GM23338 (cell line): ENCODE measurements at regions not wholly inside any gene's neighbourhood (a gene's known extent, or its start where the extent isn't known, plus 50 kb on each side); places are given as distances from the start of the nearest gene placed in this dataset.

Source experiments
- ATAC-seq: fragments of 200-7000 bp; cut with Tn5 transposase; 3 replicates; pipeline ENCODE4 v1.9.1; 2020
- DNase-seq: peaks from one replicate; pipeline ENCODE4 v3.0.0-alpha.2; 2015; ENCODE audit warnings: low spot score
- H2AFZ ChIP-seq: fragments of 200-600 bp; sonication (generic); 2 replicates; pipeline ENCODE4 v1.8.0; 2016; ENCODE audit warnings: antibody characterized with exemption, mild to moderate bottlenecking, moderate library complexity
- H3F3A ChIP-seq: fragments of 200-600 bp; sonication (generic); replicated peaks from 2 replicates; pipeline ENCODE4 v1.8.0; 2017; ENCODE audit warnings: antibody characterized with exemption, mixed run types, low read depth
- H3K27ac ChIP-seq: fragments of 200-600 bp; sonication (generic); 2 replicates; pipeline ENCODE4 v1.6.1; 2016; ENCODE audit warnings: low read depth
- H3K27me3 ChIP-seq: fragments of 200-600 bp; sonication (generic); 2 replicates; pipeline ENCODE4 v1.8.0; 2016; ENCODE audit warnings: mild to moderate bottlenecking, mixed run types, moderate library complexity; ENCODE audit not compliant: insufficient read depth
- H3K36me3 ChIP-seq: fragments of 200-600 bp; sonication (generic); 2 replicates; pipeline ENCODE4 v1.8.0; 2016; ENCODE audit warnings: mild to moderate bottlenecking; ENCODE audit not compliant: insufficient read depth
- H3K4me1 ChIP-seq: fragments of 200-600 bp; sonication (generic); 2 replicates; pipeline ENCODE4 v1.8.0; 2016; ENCODE audit warnings: mild to moderate bottlenecking, moderate library complexity; ENCODE audit not compliant: insufficient read depth
- H3K4me2 ChIP-seq: fragments of 200-600 bp; sonication (generic); 2 replicates; pipeline ENCODE4 v1.7.1; 2017; ENCODE audit warnings: mixed run types
- H3K4me3 ChIP-seq: fragments of 200-600 bp; sonication (generic); 2 replicates; pipeline ENCODE4 v1.6.1; 2016; ENCODE audit warnings: mixed run types
- H3K79me2 ChIP-seq: fragments of 200-600 bp; sonication (generic); replicated peaks from 2 replicates; pipeline ENCODE4 v1.8.0; 2017; ENCODE audit warnings: mild to moderate bottlenecking; ENCODE audit not compliant: insufficient read depth
- H3K9me2 ChIP-seq: fragments of 200-600 bp; sonication (generic); 2 replicates; pipeline ENCODE4 v1.8.0; 2017; ENCODE audit not compliant: insufficient read depth
- H4K20me1 ChIP-seq: fragments of 200-600 bp; sonication (generic); replicated peaks from 2 replicates; pipeline ENCODE4 v1.8.0; 2017; ENCODE audit warnings: mild to moderate bottlenecking; ENCODE audit not compliant: insufficient read depth
- H3K27ac Mint-ChIP-seq: 2 replicates; pipeline ENCODE4 v1.8.0; 2020; ENCODE audit warnings: inconsistent platforms, mild to moderate bottlenecking, moderate library complexity, mixed read lengths
- H3K27me3 Mint-ChIP-seq: 3 replicates; pipeline ENCODE4 v1.8.0; 2022; ENCODE audit warnings: low read depth, mild to moderate bottlenecking, moderate library complexity, mixed read lengths, inconsistent platforms; ENCODE audit not compliant: insufficient read depth, poor library complexity
- H3K36me3 Mint-ChIP-seq: 3 replicates; pipeline ENCODE4 v1.8.0; 2021; ENCODE audit warnings: low read depth, mild to moderate bottlenecking, inconsistent platforms, moderate library complexity, mixed read lengths
- H3K4me1 Mint-ChIP-seq: 3 replicates; pipeline ENCODE4 v1.8.0; 2020; ENCODE audit warnings: mild to moderate bottlenecking, inconsistent platforms, mixed read lengths
- H3K4me3 Mint-ChIP-seq: 3 replicates; pipeline ENCODE4 v1.8.0; 2021; ENCODE audit warnings: moderate library complexity, mild to moderate bottlenecking, inconsistent platforms, mixed read lengths
- H3K9me3 Mint-ChIP-seq: 3 replicates; pipeline ENCODE4 v1.8.0; 2020; ENCODE audit warnings: moderate library complexity, mild to moderate bottlenecking, inconsistent platforms, mixed read lengths
- CREB1 ChIP-seq: fragments of 250-450 bp; sonication (Bioruptor Pico); IDR thresholded peaks from 2 replicates; pipeline ENCODE4 v1.5.0; 2020; ENCODE audit warnings: low read depth, mild to moderate bottlenecking, moderate library complexity
- EZH2 ChIP-seq: fragments of 200-600 bp; sonication (generic); IDR thresholded peaks from one replicate; pipeline ENCODE4 v1.8.0; 2017; ENCODE audit warnings: antibody characterized with exemption, mild to moderate bottlenecking, low read depth; ENCODE audit not compliant: unreplicated experiment
- EZH2phosphoT487 ChIP-seq: fragments of 200-600 bp; sonication (generic); IDR thresholded peaks from one replicate; pipeline ENCODE4 v1.8.1; 2018; ENCODE audit warnings: antibody characterized with exemption; ENCODE audit not compliant: unreplicated experiment
- JUNB ChIP-seq: IDR thresholded peaks from one replicate; pipeline ENCODE4 v1.6.1; 2016; ENCODE audit warnings: antibody characterized with exemption; ENCODE audit not compliant: unreplicated experiment
- NANOG ChIP-seq: IDR thresholded peaks from 2 replicates; pipeline ENCODE4 v1.6.1; 2016; ENCODE audit warnings: antibody characterized with exemption, borderline replicate concordance
- STAT1 ChIP-seq: IDR thresholded peaks from one replicate; pipeline ENCODE4 v1.6.1; 2016; ENCODE audit warnings: antibody characterized with exemption; ENCODE audit not compliant: unreplicated experiment
- ZNF114 ChIP-seq: fragments of 250-450 bp; sonication (Bioruptor Pico); IDR thresholded peaks from 2 replicates; pipeline ENCODE4 v1.5.0; 2020; ENCODE audit warnings: mild to moderate bottlenecking, moderate library complexity
- ZNF331 ChIP-seq: fragments of 250-450 bp; sonication (Bioruptor Pico); IDR thresholded peaks from 2 replicates; pipeline ENCODE4 v1.5.0; 2020; ENCODE audit warnings: low read depth, mild to moderate bottlenecking, moderate library complexity
- TF ChIP-seq, protein P1 (sequence below), 2 experiments: fragments of 200-600 bp in 1 of 2; sonication (generic) in 1 of 2; conservative IDR thresholded peaks; 2 replicates each; pipeline versions ENCODE4 v1.5.1 to v1.6.1; 2016 to 2017; ENCODE audit warnings: antibody characterized with exemption in 2 of 2, low read depth in 2 of 2, mild to moderate bottlenecking in 2 of 2, moderate library complexity in 1 of 2
- TF ChIP-seq, protein P2 (sequence below): fragments of 250-450 bp; sonication (Bioruptor Pico); IDR thresholded peaks from 2 replicates; pipeline ENCODE4 v1.5.0; 2020; ENCODE audit warnings: mild to moderate bottlenecking, moderate library complexity
- TF ChIP-seq, protein P3 (sequence below): IDR thresholded peaks from 2 replicates; pipeline ENCODE4 v1.6.1; 2016; ENCODE audit warnings: antibody characterized with exemption

DNA sequence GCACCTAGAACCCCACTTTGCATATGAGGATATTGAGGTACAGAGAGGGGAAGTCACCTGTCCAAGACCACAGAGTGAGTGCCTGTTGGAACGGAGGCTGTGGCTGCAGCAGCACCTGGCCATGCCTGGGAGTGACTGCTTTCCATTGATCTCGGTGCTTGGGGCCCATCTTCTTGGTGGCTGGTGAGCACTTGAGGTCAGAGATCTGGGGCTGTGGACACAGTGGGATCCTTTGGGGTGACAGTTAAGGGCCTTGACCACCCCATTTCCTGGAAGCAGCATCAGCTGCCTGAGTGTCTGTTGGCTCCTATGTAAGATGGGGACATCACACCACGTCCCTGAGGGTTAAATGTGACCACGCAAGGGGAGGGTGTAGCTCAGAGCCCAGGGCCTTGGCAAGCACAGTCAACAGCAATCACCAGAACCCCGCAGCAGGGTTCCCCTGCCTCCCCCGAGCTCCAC is 111.7 kb downstream of the IRF8 start:
- H3K36me3 ChIP-seq: no peaks in the 10 kb centered on the region
- H4K20me1 ChIP-seq: no peaks in the 10 kb centered on the region
- H3K27ac Mint-ChIP-seq: no peak overlapping the region
- H3K4me1 ChIP-seq: no peaks in the 10 kb centered on the region
- H3K4me2 ChIP-seq: no peak overlapping the region
- no peaks in the 10 kb centered on the region for H3F3A ChIP-seq
- H3K27ac ChIP-seq: no peak overlapping the region
- peaks cover 8% of the 10 kb centered on the region for H3K9me3 Mint-ChIP-seq
- no peak overlapping the region for H3K4me3 Mint-ChIP-seq
- 0 out of 2 replicates have a peak, but pooled peaks cover 4% of the 10 kb centered on the region for H3K9me2 ChIP-seq
- ATAC-seq (no peak), DNase-seq (no peak)
- peaks cover 4% of the 10 kb centered on the region; the same call in 1 of the 3 replicates for H3K36me3 Mint-ChIP-seq
- no peaks in the 10 kb centered on the region for H3K79me2 ChIP-seq
- H3K27me3 Mint-ChIP-seq: no peaks in the 10 kb centered on the region
- no peak overlapping the region for H2AFZ ChIP-seq
- no peaks in the 10 kb centered on the region for H3K4me1 Mint-ChIP-seq
- H3K4me3 ChIP-seq: no peak overlapping the region
- TF ChIP-seq, protein P1, sequence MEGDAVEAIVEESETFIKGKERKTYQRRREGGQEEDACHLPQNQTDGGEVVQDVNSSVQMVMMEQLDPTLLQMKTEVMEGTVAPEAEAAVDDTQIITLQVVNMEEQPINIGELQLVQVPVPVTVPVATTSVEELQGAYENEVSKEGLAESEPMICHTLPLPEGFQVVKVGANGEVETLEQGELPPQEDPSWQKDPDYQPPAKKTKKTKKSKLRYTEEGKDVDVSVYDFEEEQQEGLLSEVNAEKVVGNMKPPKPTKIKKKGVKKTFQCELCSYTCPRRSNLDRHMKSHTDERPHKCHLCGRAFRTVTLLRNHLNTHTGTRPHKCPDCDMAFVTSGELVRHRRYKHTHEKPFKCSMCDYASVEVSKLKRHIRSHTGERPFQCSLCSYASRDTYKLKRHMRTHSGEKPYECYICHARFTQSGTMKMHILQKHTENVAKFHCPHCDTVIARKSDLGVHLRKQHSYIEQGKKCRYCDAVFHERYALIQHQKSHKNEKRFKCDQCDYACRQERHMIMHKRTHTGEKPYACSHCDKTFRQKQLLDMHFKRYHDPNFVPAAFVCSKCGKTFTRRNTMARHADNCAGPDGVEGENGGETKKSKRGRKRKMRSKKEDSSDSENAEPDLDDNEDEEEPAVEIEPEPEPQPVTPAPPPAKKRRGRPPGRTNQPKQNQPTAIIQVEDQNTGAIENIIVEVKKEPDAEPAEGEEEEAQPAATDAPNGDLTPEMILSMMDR (conservative IDR thresholded peaks at IDR 0.05; ENCODE audit: low read depth in 2 of 2): no peak
- no peak for TF ChIP-seq EZH2phosphoT487
- TF ChIP-seq, protein P2, sequence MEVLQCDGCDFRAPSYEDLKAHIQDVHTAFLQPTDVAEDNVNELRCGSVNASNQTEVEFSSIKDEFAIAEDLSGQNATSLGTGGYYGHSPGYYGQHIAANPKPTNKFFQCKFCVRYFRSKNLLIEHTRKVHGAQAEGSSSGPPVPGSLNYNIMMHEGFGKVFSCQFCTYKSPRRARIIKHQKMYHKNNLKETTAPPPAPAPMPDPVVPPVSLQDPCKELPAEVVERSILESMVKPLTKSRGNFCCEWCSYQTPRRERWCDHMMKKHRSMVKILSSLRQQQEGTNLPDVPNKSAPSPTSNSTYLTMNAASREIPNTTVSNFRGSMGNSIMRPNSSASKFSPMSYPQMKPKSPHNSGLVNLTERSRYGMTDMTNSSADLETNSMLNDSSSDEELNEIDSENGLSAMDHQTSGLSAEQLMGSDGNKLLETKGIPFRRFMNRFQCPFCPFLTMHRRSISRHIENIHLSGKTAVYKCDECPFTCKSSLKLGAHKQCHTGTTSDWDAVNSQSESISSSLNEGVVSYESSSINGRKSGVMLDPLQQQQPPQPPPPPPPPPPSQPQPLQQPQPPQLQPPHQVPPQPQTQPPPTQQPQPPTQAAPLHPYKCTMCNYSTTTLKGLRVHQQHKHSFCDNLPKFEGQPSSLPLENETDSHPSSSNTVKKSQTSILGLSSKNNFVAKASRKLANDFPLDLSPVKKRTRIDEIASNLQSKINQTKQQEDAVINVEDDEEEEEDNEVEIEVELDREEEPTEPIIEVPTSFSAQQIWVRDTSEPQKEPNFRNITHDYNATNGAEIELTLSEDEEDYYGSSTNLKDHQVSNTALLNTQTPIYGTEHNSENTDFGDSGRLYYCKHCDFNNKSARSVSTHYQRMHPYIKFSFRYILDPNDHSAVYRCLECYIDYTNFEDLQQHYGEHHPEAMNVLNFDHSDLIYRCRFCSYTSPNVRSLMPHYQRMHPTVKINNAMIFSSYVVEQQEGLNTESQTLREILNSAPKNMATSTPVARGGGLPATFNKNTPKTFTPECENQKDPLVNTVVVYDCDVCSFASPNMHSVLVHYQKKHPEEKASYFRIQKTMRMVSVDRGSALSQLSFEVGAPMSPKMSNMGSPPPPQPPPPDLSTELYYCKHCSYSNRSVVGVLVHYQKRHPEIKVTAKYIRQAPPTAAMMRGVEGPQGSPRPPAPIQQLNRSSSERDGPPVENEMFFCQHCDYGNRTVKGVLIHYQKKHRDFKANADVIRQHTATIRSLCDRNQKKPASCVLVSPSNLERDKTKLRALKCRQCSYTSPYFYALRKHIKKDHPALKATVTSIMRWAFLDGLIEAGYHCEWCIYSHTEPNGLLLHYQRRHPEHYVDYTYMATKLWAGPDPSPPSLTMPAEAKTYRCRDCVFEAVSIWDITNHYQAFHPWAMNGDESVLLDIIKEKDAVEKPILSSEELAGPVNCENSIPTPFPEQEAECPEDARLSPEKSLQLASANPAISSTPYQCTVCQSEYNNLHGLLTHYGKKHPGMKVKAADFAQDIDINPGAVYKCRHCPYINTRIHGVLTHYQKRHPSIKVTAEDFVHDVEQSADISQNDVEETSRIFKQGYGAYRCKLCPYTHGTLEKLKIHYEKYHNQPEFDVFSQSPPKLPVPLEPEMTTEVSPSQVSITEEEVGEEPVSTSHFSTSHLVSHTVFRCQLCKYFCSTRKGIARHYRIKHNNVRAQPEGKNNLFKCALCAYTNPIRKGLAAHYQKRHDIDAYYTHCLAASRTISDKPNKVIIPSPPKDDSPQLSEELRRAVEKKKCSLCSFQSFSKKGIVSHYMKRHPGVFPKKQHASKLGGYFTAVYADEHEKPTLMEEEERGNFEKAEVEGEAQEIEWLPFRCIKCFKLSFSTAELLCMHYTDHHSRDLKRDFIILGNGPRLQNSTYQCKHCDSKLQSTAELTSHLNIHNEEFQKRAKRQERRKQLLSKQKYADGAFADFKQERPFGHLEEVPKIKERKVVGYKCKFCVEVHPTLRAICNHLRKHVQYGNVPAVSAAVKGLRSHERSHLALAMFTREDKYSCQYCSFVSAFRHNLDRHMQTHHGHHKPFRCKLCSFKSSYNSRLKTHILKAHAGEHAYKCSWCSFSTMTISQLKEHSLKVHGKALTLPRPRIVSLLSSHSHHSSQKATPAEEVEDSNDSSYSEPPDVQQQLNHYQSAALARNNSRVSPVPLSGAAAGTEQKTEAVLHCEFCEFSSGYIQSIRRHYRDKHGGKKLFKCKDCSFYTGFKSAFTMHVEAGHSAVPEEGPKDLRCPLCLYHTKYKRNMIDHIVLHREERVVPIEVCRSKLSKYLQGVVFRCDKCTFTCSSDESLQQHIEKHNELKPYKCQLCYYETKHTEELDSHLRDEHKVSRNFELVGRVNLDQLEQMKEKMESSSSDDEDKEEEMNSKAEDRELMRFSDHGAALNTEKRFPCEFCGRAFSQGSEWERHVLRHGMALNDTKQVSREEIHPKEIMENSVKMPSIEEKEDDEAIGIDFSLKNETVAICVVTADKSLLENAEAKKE (CRISPR knock-in tag): no peak
- no peak for TF ChIP-seq JUNB
- TF ChIP-seq EZH2: no peak
- no peak for TF ChIP-seq ZNF331
- TF ChIP-seq ZNF114 (CRISPR knock-in tag): no peak
- no peak for TF ChIP-seq NANOG
- TF ChIP-seq, protein P3, sequence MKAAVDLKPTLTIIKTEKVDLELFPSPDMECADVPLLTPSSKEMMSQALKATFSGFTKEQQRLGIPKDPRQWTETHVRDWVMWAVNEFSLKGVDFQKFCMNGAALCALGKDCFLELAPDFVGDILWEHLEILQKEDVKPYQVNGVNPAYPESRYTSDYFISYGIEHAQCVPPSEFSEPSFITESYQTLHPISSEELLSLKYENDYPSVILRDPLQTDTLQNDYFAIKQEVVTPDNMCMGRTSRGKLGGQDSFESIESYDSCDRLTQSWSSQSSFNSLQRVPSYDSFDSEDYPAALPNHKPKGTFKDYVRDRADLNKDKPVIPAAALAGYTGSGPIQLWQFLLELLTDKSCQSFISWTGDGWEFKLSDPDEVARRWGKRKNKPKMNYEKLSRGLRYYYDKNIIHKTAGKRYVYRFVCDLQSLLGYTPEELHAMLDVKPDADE: no peak
- TF ChIP-seq CREB1 (CRISPR knock-in tag): no peak
- no peak for TF ChIP-seq STAT1
- no peaks in the 10 kb centered on the region for H3K27me3 ChIP-seq
